ENCODE measurements at regions not wholly inside any gene's neighbourhood (a gene's known extent, or its start where the extent isn't known, plus 50 kb on each side); places are given as distances from the start of the nearest gene placed in this dataset.

DNA sequence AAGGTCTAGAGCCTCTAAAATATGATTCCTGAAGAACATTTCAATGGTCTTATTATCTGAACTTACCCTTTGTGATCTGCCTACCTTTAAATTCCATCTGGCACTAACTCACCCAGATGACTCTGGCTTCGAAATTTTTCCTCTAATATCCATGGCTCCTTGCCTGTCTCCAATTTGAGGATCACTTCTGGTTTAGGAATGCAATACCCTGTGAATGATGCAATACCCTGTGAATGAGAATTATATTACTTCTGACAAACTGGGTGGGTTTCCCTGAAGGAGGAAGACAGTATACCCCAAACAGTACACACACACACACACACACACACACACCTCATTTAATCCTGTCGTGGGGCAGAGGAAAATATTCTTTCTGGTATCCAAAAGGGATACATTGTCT is 115.3 kb downstream of the ZNF33B start:
- CTCF ChIA-PET (ENCODE audit: low intra/inter-chr PET ratio, low total read pairs) = no interaction called here
- Histone ChIP-seq H2AFZ (ENCODE audit: low read length) (no peak overlapping the region), H3K36me3 (replicated peaks in 1 of 2; ENCODE audit: control insufficient read depth in 1 of 2, insufficient read depth in 2 of 2, low read length in 2 of 2) (peaks cover 6 to 39% of the 10 kb centered on the region in 2 experiments; a peak in 4 of 5 replicates), H3K4me3 (replicated peaks in 1 of 3; ENCODE audit: insufficient read depth in 1 of 3, low read depth in 2 of 3, low read length in 3 of 3) (no peak overlapping the region), H4K20me1 (ENCODE audit: insufficient read depth, low read length) (no peaks in the 10 kb centered on the region), H3K9ac (ENCODE audit: insufficient read depth, low read depth, low read length) (no peak overlapping the region), H3K27me3 (ENCODE audit: control insufficient read depth in 1 of 2, insufficient read depth in 2 of 2, low read length in 2 of 2) (no peaks in the 10 kb centered on the region), H3K9me3 (ENCODE audit: low read length) (peaks cover 12% of the 10 kb centered on the region; the same call in 1 of the 2 replicates), H3K4me1 (ENCODE audit: insufficient read depth, low read length) (no peaks in the 10 kb centered on the region), H3K27ac (ENCODE audit: extremely low read length, insufficient read depth, low read length) (no peak overlapping the region), H3K4me2 (ENCODE audit: low read depth, low read length) (no peak overlapping the region), H3K79me2 (ENCODE audit: insufficient read depth, low read length) (no peaks in the 10 kb centered on the region)
- POLR2A ChIA-PET = no interaction called here
- in situ Hi-C loops (cut with HindIII; ENCODE audit: extremely low pct_ligation_motif_present, low pct_unique_long_range_greater_than_20kb) (no loop called here), intact Hi-C loops (cut with micrococcal nuclease; ENCODE audit: unreplicated experiment) (no loop called here)
- TF ChIP-seq ZNF577 (CRISPR knock-in tag; IDR thresholded peaks at IDR 0.05; ENCODE audit: borderline replicate concordance, low read depth) (no peak), ATF7 (IDR thresholded peaks at IDR 0.05) (0 out of 2 replicates have a peak, but pooled peaks have one; percentile 21), ATF7 (CRISPR knock-in tag; IDR thresholded peaks at IDR 0.05) (no peak), ATAD3A (CRISPR knock-in tag; IDR thresholded peaks at IDR 0.05) (no peak), RBM22 (optimal IDR thresholded peaks at IDR 0.05; ENCODE audit: low read length) (no peak), BCL6 (CRISPR knock-in tag; IDR thresholded peaks at IDR 0.05) (no peak), ZNF329 (CRISPR knock-in tag; IDR thresholded peaks at IDR 0.05; ENCODE audit: low read depth) (no peak), POLR2G (IDR thresholded peaks at IDR 0.05; ENCODE audit: low read depth, low read length) (no peak), ELF1 (CRISPR knock-in tag; IDR thresholded peaks at IDR 0.05) (no peak), CEBPB (IDR thresholded peaks at IDR 0.05; ENCODE audit: borderline replicate concordance, low read depth, low read length) (peak; percentile 34; the same call in 1 of the 2 replicates), MAF1 (CRISPR knock-in tag; IDR thresholded peaks at IDR 0.05; ENCODE audit: borderline replicate concordance) (no peak), TBX3 (IDR thresholded peaks at IDR 0.05; ENCODE audit: borderline replicate concordance) (no peak)
- TF ChIP-seq, protein P1, sequence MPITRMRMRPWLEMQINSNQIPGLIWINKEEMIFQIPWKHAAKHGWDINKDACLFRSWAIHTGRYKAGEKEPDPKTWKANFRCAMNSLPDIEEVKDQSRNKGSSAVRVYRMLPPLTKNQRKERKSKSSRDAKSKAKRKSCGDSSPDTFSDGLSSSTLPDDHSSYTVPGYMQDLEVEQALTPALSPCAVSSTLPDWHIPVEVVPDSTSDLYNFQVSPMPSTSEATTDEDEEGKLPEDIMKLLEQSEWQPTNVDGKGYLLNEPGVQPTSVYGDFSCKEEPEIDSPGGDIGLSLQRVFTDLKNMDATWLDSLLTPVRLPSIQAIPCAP (CRISPR knock-in tag; IDR thresholded peaks at IDR 0.05; ENCODE audit: low read depth) = no peak
- TF ChIP-seq, protein P2, sequence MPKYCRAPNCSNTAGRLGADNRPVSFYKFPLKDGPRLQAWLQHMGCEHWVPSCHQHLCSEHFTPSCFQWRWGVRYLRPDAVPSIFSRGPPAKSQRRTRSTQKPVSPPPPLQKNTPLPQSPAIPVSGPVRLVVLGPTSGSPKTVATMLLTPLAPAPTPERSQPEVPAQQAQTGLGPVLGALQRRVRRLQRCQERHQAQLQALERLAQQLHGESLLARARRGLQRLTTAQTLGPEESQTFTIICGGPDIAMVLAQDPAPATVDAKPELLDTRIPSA (CRISPR knock-in tag; IDR thresholded peaks at IDR 0.05; ENCODE audit: borderline replicate concordance) = no peak
- TF ChIP-seq, protein P3, sequence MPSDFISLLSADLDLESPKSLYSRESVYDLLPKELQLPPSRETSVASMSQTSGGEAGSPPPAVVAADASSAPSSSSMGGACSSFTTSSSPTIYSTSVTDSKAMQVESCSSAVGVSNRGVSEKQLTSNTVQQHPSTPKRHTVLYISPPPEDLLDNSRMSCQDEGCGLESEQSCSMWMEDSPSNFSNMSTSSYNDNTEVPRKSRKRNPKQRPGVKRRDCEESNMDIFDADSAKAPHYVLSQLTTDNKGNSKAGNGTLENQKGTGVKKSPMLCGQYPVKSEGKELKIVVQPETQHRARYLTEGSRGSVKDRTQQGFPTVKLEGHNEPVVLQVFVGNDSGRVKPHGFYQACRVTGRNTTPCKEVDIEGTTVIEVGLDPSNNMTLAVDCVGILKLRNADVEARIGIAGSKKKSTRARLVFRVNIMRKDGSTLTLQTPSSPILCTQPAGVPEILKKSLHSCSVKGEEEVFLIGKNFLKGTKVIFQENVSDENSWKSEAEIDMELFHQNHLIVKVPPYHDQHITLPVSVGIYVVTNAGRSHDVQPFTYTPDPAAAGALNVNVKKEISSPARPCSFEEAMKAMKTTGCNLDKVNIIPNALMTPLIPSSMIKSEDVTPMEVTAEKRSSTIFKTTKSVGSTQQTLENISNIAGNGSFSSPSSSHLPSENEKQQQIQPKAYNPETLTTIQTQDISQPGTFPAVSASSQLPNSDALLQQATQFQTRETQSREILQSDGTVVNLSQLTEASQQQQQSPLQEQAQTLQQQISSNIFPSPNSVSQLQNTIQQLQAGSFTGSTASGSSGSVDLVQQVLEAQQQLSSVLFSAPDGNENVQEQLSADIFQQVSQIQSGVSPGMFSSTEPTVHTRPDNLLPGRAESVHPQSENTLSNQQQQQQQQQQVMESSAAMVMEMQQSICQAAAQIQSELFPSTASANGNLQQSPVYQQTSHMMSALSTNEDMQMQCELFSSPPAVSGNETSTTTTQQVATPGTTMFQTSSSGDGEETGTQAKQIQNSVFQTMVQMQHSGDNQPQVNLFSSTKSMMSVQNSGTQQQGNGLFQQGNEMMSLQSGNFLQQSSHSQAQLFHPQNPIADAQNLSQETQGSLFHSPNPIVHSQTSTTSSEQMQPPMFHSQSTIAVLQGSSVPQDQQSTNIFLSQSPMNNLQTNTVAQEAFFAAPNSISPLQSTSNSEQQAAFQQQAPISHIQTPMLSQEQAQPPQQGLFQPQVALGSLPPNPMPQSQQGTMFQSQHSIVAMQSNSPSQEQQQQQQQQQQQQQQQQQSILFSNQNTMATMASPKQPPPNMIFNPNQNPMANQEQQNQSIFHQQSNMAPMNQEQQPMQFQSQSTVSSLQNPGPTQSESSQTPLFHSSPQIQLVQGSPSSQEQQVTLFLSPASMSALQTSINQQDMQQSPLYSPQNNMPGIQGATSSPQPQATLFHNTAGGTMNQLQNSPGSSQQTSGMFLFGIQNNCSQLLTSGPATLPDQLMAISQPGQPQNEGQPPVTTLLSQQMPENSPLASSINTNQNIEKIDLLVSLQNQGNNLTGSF (CRISPR knock-in tag; IDR thresholded peaks at IDR 0.05) = no peak
- no peak for FAIRE-seq
- no peak for DNase-seq (ENCODE audit: low spot score)
- BruUV-seq (replicated peaks) = no TSS peak
- no peak for ATAC-seq
- 93% methylated on average over 2 of the region's 2 CpGs for WGBS (ENCODE audit: low lambda C conversion rate)
